ENCODE measurements at regions not wholly inside any gene's neighbourhood (a gene's known extent, or its start where the extent isn't known, plus 50 kb on each side); places are given as distances from the start of the nearest gene placed in this dataset.

DNA sequence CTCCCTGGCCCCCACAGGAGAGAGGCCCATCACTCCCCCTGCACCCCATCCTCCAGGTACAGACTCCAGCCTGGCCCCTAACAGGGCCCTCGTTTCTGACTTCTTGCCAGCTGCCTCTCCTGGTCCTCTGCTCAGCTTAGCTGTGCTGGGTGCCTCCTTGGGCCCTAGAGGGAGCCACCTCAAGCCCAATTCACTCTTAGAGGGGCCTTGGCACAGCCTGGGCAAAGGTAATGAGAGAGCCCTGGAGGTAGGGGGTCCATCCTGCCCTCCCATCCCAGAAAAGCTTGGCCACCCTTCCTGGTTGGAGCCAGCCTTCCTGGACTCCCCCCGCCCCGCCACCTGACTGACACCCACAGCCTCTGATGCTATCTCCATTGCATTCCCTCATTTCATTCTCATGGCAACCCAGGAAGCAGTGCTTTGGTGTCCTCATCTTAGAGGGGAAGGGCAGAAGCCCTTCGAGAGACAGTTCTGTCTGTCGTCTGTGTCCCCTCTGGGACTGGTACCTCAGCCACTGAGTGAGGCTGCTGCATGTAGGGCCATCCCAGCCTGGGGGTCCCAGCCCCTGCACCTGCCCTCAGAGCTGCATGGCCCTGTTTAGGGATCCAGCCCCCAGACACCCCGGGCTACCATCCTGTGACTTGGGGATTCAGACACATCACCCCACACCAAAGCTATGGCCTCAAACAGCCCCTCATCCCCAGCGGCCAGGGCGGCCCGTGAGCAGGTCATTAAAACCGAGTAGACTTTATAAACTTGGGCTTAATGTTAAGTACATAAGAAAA is 95.5 kb downstream of the BARX1 start:
- H3K27me3 ChIP-seq (ENCODE audit: control insufficient read depth in 2 of 2, insufficient read depth in 2 of 2, low read length in 2 of 2): peaks cover 7 to 42% of the 10 kb centered on the region in 2 experiments
- DNase-seq (ENCODE audit: extremely low read depth in 1 of 4, low spot score in 3 of 4) (no peak), ATAC-seq (peak; percentile 34; the same call in 1 of the 3 replicates), FAIRE-seq (no peak)
- ChIA-PET CTCF (ENCODE audit: low intra/inter-chr PET ratio) (no interaction called here), POLR2A (interaction anchor here (0.5 kb wide), 1 partner anchor 128 kb away, joined by 4 read pairs; no protein-coding TSS in a partner anchor)
- no peaks in the 10 kb centered on the region for H3K9me3 ChIP-seq (replicated peaks; ENCODE audit: control insufficient read depth, insufficient read depth, low read depth, low read length)
- H3K27ac ChIP-seq (ENCODE audit: extremely low read depth, low read depth, low read length): no peak overlapping the region
- BruUV-seq (replicated peaks): no TSS peak
- H2AFZ ChIP-seq (ENCODE audit: low read depth, low read length): no peak overlapping the region
- H3K79me2 ChIP-seq (ENCODE audit: control insufficient read depth, insufficient read depth, low read length): no peaks in the 10 kb centered on the region
- no peak overlapping the region for H3K9ac ChIP-seq (ENCODE audit: insufficient read depth in 1 of 2, low read depth in 2 of 2, low read length in 2 of 2)
- intact Hi-C loops (cut with micrococcal nuclease) (no loop called here), in situ Hi-C loops (cut with MboI) (no loop called here)
- H3K4me3 ChIP-seq: no peak overlapping the region
- H3K9me1 ChIP-seq (ENCODE audit: control insufficient read depth, insufficient read depth, low read length): peaks cover 3% of the 10 kb centered on the region
- H3K4me1 ChIP-seq (replicated peaks in 1 of 2; ENCODE audit: control insufficient read depth in 2 of 2, insufficient read depth in 2 of 2, low read length in 2 of 2): peaks cover 0 to 7% of the 10 kb centered on the region in 2 experiments; a peak in 2 of 5 replicates
- WGBS (ENCODE audit: insufficient coverage, low coverage, missing lambda C conversion rate): 1% methylated on average over 9 of the region's 10 CpGs
- no peaks in the 10 kb centered on the region for H4K20me1 ChIP-seq (replicated peaks; ENCODE audit: control insufficient read depth, insufficient read depth, low read length)
- no peak overlapping the region for H3K4me2 ChIP-seq (ENCODE audit: insufficient read depth, low read length)
- H3K36me3 ChIP-seq (ENCODE audit: control insufficient read depth, insufficient read depth, low read length): no peaks in the 10 kb centered on the region
- no peak for TF ChIP-seq KLF10 (CRISPR knock-in tag; IDR thresholded peaks at IDR 0.05)
- TF ChIP-seq TARDBP (IDR thresholded peaks at IDR 0.05): no peak
- TF ChIP-seq RERE (CRISPR knock-in tag; IDR thresholded peaks at IDR 0.05; ENCODE audit: borderline replicate concordance): no peak
- no peak for TF ChIP-seq SMC3 (conservative IDR thresholded peaks at IDR 0.05; ENCODE audit: insufficient read depth, low read depth, low read length)
- TF ChIP-seq MLLT1 (IDR thresholded peaks at IDR 0.05): no peak
- no peak for TF ChIP-seq ZNF133 (CRISPR knock-in tag; IDR thresholded peaks at IDR 0.05)
- no peak for TF ChIP-seq IFI16 (CRISPR knock-in tag; IDR thresholded peaks at IDR 0.05)
